ENCODE measurements at regions not wholly inside any gene's neighbourhood (a gene's known extent, or its start where the extent isn't known, plus 50 kb on each side); places are given as distances from the start of the nearest gene placed in this dataset.

GRCh38 chr21:34263629-34264028, 100.2 kb upstream of the KCNE2 start:
- H3K36me3 ChIP-seq (ENCODE audit: control insufficient read depth, insufficient read depth, low read length), result no peaks in the 10 kb centered on the region
- no peaks in the 10 kb centered on the region for H3K27me3 ChIP-seq (ENCODE audit: control insufficient read depth, insufficient read depth, low read length)
- no peak overlapping the region for H3K4me3 ChIP-seq (ENCODE audit: low read length)
- no peak overlapping the region for H3K27ac ChIP-seq (ENCODE audit: low read depth, low read length)
- H3K9ac ChIP-seq (ENCODE audit: low read length), result no peak overlapping the region
- H3K4me1 ChIP-seq (ENCODE audit: control insufficient read depth, insufficient read depth, low read length), result no peaks in the 10 kb centered on the region

- no peak overlapping the region for H3K4me3 ChIP-seq (ENCODE audit: low read length)
- H3K9ac ChIP-seq (ENCODE audit: low read length), result no peak overlapping the region
- H3K27me3 ChIP-seq (ENCODE audit: control insufficient read depth, insufficient read depth, low read length), result no peaks in the 10 kb centered on the region
- no peaks in the 10 kb centered on the region for H3K36me3 ChIP-seq (ENCODE audit: control insufficient read depth, insufficient read depth, low read length)
- no peak overlapping the region for H3K27ac ChIP-seq (ENCODE audit: low read depth, low read length)
- H3K4me1 ChIP-seq (ENCODE audit: control insufficient read depth, insufficient read depth, low read length), result no peaks in the 10 kb centered on the region
Observed at GRCh38 chr21:34266351-34266750, 97.5 kb upstream of the KCNE2 start.

GRCh38 chr21:34268493-34268892, 95.3 kb upstream of the KCNE2 start:
- no peaks in the 10 kb centered on the region for H3K36me3 ChIP-seq (ENCODE audit: control insufficient read depth, insufficient read depth, low read length)
- H3K9ac ChIP-seq (ENCODE audit: low read length), result no peak overlapping the region
- no peak overlapping the region for H3K27ac ChIP-seq (ENCODE audit: low read depth, low read length)
- no peak overlapping the region for H3K4me3 ChIP-seq (ENCODE audit: low read length)
- no peaks in the 10 kb centered on the region for H3K27me3 ChIP-seq (ENCODE audit: control insufficient read depth, insufficient read depth, low read length)
- no peaks in the 10 kb centered on the region for H3K4me1 ChIP-seq (ENCODE audit: control insufficient read depth, insufficient read depth, low read length)

DNA sequence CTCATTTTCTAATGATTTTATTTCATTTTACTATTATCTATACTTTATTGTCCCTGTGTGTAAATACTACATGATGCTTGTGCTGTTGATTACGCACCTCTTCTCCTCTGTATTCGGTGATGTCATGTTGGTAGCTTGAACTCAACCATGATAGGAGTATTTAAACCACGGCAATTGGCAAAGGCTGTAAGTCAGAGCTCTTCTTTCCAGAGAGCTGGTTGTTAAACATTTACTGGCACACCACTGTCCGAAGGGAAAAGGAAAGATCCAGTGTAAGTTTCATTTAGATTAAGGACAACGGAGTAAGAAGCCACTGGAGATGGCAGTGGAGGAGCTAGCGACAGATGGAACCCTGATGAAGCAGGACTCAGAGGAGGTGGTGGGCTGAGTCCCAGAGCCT, 93.4 kb upstream of the KCNE2 start:
- H3K4me1 ChIP-seq (ENCODE audit: control insufficient read depth, insufficient read depth, low read length), result no peaks in the 10 kb centered on the region
- no peaks in the 10 kb centered on the region for H3K27me3 ChIP-seq (ENCODE audit: control insufficient read depth, insufficient read depth, low read length)
- H3K27ac ChIP-seq (ENCODE audit: low read depth, low read length), result no peak overlapping the region
- H3K36me3 ChIP-seq (ENCODE audit: control insufficient read depth, insufficient read depth, low read length), result no peaks in the 10 kb centered on the region
- H3K9ac ChIP-seq (ENCODE audit: low read length), result no peak overlapping the region
- no peak overlapping the region for H3K4me3 ChIP-seq (ENCODE audit: low read length)

DNA sequence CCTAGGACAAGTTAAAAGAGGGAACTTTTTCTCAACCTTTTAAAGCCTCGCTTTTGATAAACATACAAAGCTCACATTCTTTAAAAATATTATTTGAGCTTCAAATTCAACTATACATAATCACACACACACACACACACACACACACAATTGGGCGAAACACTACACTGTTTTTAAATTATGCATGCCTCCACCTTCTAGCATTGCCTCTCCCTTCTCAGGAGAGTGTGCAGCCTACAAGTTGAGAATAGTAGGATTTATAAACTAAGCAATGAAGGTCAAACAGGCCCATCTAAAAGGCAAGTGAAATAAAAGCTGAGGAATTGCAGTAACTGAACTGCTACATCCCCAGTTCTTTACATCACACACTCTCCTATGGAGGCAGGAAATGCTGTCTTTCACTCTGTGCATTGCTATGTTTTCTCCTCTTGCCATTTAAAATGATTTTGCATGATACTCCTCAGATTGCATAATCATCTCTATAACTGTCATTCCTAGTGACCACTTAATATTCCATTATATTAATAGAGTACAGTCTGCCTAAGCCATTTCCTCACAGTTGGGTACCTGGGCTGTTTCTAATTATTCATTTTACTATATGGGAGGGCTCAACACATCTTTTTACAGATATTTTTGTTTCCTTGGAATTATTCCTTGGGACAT, 92.5 kb upstream of the KCNE2 start:
- Histone ChIP-seq H3K4me3 (ENCODE audit: low read length) (no peak overlapping the region), H3K9ac (ENCODE audit: low read length) (no peak overlapping the region), H3K27me3 (ENCODE audit: control insufficient read depth, insufficient read depth, low read length) (no peaks in the 10 kb centered on the region), H3K36me3 (ENCODE audit: control insufficient read depth, insufficient read depth, low read length) (no peaks in the 10 kb centered on the region), H3K27ac (ENCODE audit: low read depth, low read length) (no peak overlapping the region), H3K4me1 (ENCODE audit: control insufficient read depth, insufficient read depth, low read length) (no peaks in the 10 kb centered on the region)

DNA sequence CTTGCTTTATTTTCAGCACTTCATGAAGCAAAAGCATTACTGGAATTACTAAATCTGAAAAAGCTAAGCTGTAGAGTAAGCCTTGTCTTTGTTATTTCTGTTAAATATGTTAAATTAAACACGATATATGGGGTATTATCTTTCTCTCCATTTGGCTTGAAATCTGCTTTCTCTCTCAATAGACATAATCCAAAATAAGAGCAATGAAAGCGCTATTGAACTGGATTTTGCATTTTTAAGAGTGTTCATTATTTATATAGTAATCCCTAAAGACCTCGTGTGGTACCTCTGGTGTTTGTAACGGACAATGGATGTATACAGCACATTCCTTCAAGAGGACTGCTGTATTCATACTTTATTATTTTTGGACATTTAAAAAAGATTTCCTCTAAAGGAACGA, 91.5 kb upstream of the KCNE2 start:
- Histone ChIP-seq H3K36me3 (ENCODE audit: control insufficient read depth, insufficient read depth, low read length) (no peaks in the 10 kb centered on the region), H3K4me3 (ENCODE audit: low read length) (no peak overlapping the region), H3K27me3 (ENCODE audit: control insufficient read depth, insufficient read depth, low read length) (no peaks in the 10 kb centered on the region), H3K9ac (ENCODE audit: low read length) (no peak overlapping the region), H3K27ac (ENCODE audit: low read depth, low read length) (no peak overlapping the region), H3K4me1 (ENCODE audit: control insufficient read depth, insufficient read depth, low read length) (no peaks in the 10 kb centered on the region)

DNA sequence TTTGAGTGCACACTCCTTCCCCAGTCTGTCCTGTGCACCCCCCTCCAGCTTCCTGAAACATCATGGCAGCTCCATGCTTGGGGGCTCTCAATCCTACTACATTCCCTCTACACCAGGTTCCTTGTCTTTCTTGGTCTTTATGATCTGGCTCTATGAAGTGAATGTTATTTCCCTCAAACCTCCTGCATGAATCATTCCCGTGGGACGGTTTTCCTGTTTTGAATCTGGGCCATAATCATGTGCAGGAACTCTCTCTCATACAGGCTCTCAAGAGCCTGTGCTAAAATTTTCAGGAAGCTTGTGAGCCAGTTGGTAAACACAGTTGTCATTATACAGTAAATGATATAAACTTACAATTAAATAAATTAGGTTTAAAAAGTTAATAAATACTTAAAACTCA, 89.8 kb upstream of the KCNE2 start:
- Histone ChIP-seq H3K27ac (ENCODE audit: low read depth, low read length) (no peak overlapping the region), H3K27me3 (ENCODE audit: control insufficient read depth, insufficient read depth, low read length) (no peaks in the 10 kb centered on the region), H3K4me1 (ENCODE audit: control insufficient read depth, insufficient read depth, low read length) (no peaks in the 10 kb centered on the region), H3K9ac (ENCODE audit: low read length) (no peak overlapping the region), H3K36me3 (ENCODE audit: control insufficient read depth, insufficient read depth, low read length) (no peaks in the 10 kb centered on the region), H3K4me3 (ENCODE audit: low read length) (no peak overlapping the region)

GRCh38 chr21:34276711-34277425, 86.9 kb upstream of the KCNE2 start:
- Histone ChIP-seq H3K27ac (ENCODE audit: low read depth, low read length) (no peak overlapping the region), H3K4me1 (ENCODE audit: control insufficient read depth, insufficient read depth, low read length) (peaks cover 5% of the 10 kb centered on the region), H3K27me3 (ENCODE audit: control insufficient read depth, insufficient read depth, low read length) (no peaks in the 10 kb centered on the region), H3K9ac (ENCODE audit: low read length) (no peak overlapping the region), H3K36me3 (ENCODE audit: control insufficient read depth, insufficient read depth, low read length) (no peaks in the 10 kb centered on the region), H3K4me3 (ENCODE audit: low read length) (no peak overlapping the region)

- Histone ChIP-seq H3K27me3 (ENCODE audit: control insufficient read depth, insufficient read depth, low read length) (no peaks in the 10 kb centered on the region), H3K9ac (ENCODE audit: low read length) (no peak overlapping the region), H3K4me3 (ENCODE audit: low read length) (no peak overlapping the region), H3K4me1 (ENCODE audit: control insufficient read depth, insufficient read depth, low read length) (peaks cover 5% of the 10 kb centered on the region), H3K27ac (ENCODE audit: low read depth, low read length) (no peak overlapping the region), H3K36me3 (ENCODE audit: control insufficient read depth, insufficient read depth, low read length) (no peaks in the 10 kb centered on the region)
Observed at GRCh38 chr21:34278451-34278850, 85.4 kb upstream of the KCNE2 start.

DNA sequence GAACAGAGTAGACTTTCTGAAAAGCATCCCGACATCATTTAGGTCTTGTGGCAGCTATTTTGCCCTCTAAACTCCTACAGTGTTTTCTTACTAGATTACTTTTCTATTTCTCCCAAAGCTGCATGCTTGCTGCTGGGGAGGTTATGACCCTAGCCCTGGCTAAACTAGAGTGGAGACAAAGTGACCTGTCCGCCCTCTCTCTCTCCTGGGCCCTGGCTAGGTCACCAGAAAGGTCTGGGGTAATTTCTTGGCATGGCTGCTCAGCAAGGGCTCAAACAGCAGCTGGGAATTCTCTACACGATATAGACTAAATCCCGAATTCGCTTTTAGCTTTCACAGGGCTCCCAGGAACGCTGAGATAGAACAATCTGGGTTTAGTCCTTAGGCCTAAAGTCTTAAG, 84.5 kb upstream of the KCNE2 start:
- Histone ChIP-seq H3K27ac (ENCODE audit: low read depth, low read length) (no peak overlapping the region), H3K4me1 (ENCODE audit: control insufficient read depth, insufficient read depth, low read length) (peaks cover 5% of the 10 kb centered on the region), H3K4me3 (ENCODE audit: low read length) (no peak overlapping the region)

GRCh38 chr21:34279883-34280282, 83.9 kb upstream of the KCNE2 start:
- no peak overlapping the region for H3K4me3 ChIP-seq (ENCODE audit: low read length)
- H3K9ac ChIP-seq (ENCODE audit: low read length), result no peak overlapping the region
- no peak overlapping the region for H3K27ac ChIP-seq (ENCODE audit: low read depth, low read length)
- no peaks in the 10 kb centered on the region for H3K36me3 ChIP-seq (ENCODE audit: control insufficient read depth, insufficient read depth, low read length)
- peaks cover 5% of the 10 kb centered on the region for H3K4me1 ChIP-seq (ENCODE audit: control insufficient read depth, insufficient read depth, low read length)
- H3K27me3 ChIP-seq (ENCODE audit: control insufficient read depth, insufficient read depth, low read length), result no peaks in the 10 kb centered on the region

More for the DNA sequence above, 84.5 kb upstream of the KCNE2 start:
- no peaks in the 10 kb centered on the region for H3K27me3 ChIP-seq (ENCODE audit: control insufficient read depth, insufficient read depth, low read length)
- no peak overlapping the region for H3K9ac ChIP-seq (ENCODE audit: low read length)
- H3K36me3 ChIP-seq (ENCODE audit: control insufficient read depth, insufficient read depth, low read length), result no peaks in the 10 kb centered on the region

GRCh38 chr21:34280389-34280795, 83.4 kb upstream of the KCNE2 start:
- Histone ChIP-seq H3K4me3 (ENCODE audit: low read length) (no peak overlapping the region), H3K36me3 (ENCODE audit: control insufficient read depth, insufficient read depth, low read length) (no peaks in the 10 kb centered on the region), H3K9ac (ENCODE audit: low read length) (no peak overlapping the region), H3K27ac (ENCODE audit: low read depth, low read length) (no peak overlapping the region), H3K4me1 (ENCODE audit: control insufficient read depth, insufficient read depth, low read length) (peaks cover 5% of the 10 kb centered on the region), H3K27me3 (ENCODE audit: control insufficient read depth, insufficient read depth, low read length) (no peaks in the 10 kb centered on the region)

GRCh38 chr21:34280959-34281358, 82.8 kb upstream of the KCNE2 start:
- no peak overlapping the region for H3K27ac ChIP-seq (ENCODE audit: low read depth, low read length)
- H3K4me1 ChIP-seq (ENCODE audit: control insufficient read depth, insufficient read depth, low read length), result peaks cover 5% of the 10 kb centered on the region
- no peaks in the 10 kb centered on the region for H3K36me3 ChIP-seq (ENCODE audit: control insufficient read depth, insufficient read depth, low read length)
- H3K4me3 ChIP-seq (ENCODE audit: low read length), result no peak overlapping the region
- H3K27me3 ChIP-seq (ENCODE audit: control insufficient read depth, insufficient read depth, low read length), result no peaks in the 10 kb centered on the region
- no peak overlapping the region for H3K9ac ChIP-seq (ENCODE audit: low read length)

Measured in rectal smooth muscle tissue (tissue), 1 donor.